ENCODE measurements at regions not wholly inside any gene's neighbourhood (a gene's known extent, or its start where the extent isn't known, plus 50 kb on each side); places are given as distances from the start of the nearest gene placed in this dataset.

GRCh38 chr5:169367861-169368260, 66.9 kb upstream of the SLIT3 start:
- no peak overlapping the region for H3K27ac ChIP-seq (ENCODE audit: insufficient read depth in 1 of 2, low read depth in 1 of 2, low read length in 2 of 2, poor library complexity in 1 of 2, severe bottlenecking in 2 of 2)
- no peaks in the 10 kb centered on the region for H3K9me3 ChIP-seq (ENCODE audit: control extremely low read depth in 1 of 5, control insufficient read depth in 4 of 5, insufficient read depth in 2 of 5, low read depth in 1 of 5, low read length in 4 of 5)
- H3K27me3 ChIP-seq (replicated peaks in 2 of 5; ENCODE audit: control insufficient read depth in 4 of 5, insufficient read depth in 5 of 5, low read length in 4 of 5) = no peaks in the 10 kb centered on the region
- ChIA-PET CTCF (no interaction called here), POLR2A (no interaction called here)
- H3K4me1 ChIP-seq (ENCODE audit: control extremely low read depth in 1 of 4, control insufficient read depth in 4 of 4, insufficient read depth in 4 of 4, low read length in 3 of 4) = no peaks in the 10 kb centered on the region
- WGBS (ENCODE audit: insufficient coverage) = no CpG with 5 or more reads among the region's 2 CpGs
- H3K36me3 ChIP-seq (ENCODE audit: control insufficient read depth in 4 of 4, insufficient read depth in 4 of 4, low read length in 3 of 4) = no peaks in the 10 kb centered on the region
- H3K4me3 ChIP-seq (ENCODE audit: control insufficient read depth in 1 of 7, extremely low read depth in 1 of 7, insufficient read depth in 4 of 7, low read depth in 2 of 7, low read length in 6 of 7) = no peak overlapping the region
- no peak for DNase-seq

GRCh38 chr5:169357291-169357690, 56.4 kb upstream of the SLIT3 start:
- H3K4me3 ChIP-seq (ENCODE audit: control insufficient read depth in 1 of 7, extremely low read depth in 1 of 7, insufficient read depth in 4 of 7, low read depth in 2 of 7, low read length in 6 of 7) = no peak overlapping the region
- H3K4me1 ChIP-seq (ENCODE audit: control extremely low read depth in 1 of 4, control insufficient read depth in 4 of 4, insufficient read depth in 4 of 4, low read length in 3 of 4) = no peaks in the 10 kb centered on the region
- no peaks in the 10 kb centered on the region for H3K27me3 ChIP-seq (replicated peaks in 2 of 5; ENCODE audit: control insufficient read depth in 4 of 5, insufficient read depth in 5 of 5, low read length in 4 of 5)
- H3K27ac ChIP-seq (ENCODE audit: insufficient read depth in 1 of 2, low read depth in 1 of 2, low read length in 2 of 2, poor library complexity in 1 of 2, severe bottlenecking in 2 of 2) = no peak overlapping the region
- no peaks in the 10 kb centered on the region for H3K9me3 ChIP-seq (ENCODE audit: control extremely low read depth in 1 of 5, control insufficient read depth in 4 of 5, insufficient read depth in 2 of 5, low read depth in 1 of 5, low read length in 4 of 5)
- CTCF ChIA-PET = no interaction called here
- H3K36me3 ChIP-seq (ENCODE audit: control insufficient read depth in 4 of 4, insufficient read depth in 4 of 4, low read length in 3 of 4) = no peaks in the 10 kb centered on the region
- WGBS (ENCODE audit: insufficient coverage) = no CpG with 5 or more reads among the region's 1 CpG
- no peak for DNase-seq
- POLR2A ChIA-PET = no interaction called here

- H3K27me3 ChIP-seq (replicated peaks in 2 of 5; ENCODE audit: control insufficient read depth in 4 of 5, insufficient read depth in 5 of 5, low read length in 4 of 5) = no peaks in the 10 kb centered on the region
- POLR2A ChIA-PET = interaction anchor here (0.5 kb wide), 1 partner anchor 12 kb away, joined by 3 read pairs; no protein-coding TSS in a partner anchor
- no peaks in the 10 kb centered on the region for H3K4me1 ChIP-seq (ENCODE audit: control extremely low read depth in 1 of 4, control insufficient read depth in 4 of 4, insufficient read depth in 4 of 4, low read length in 3 of 4)
- no peak overlapping the region for H3K4me3 ChIP-seq (ENCODE audit: control insufficient read depth in 1 of 7, extremely low read depth in 1 of 7, insufficient read depth in 4 of 7, low read depth in 2 of 7, low read length in 6 of 7)
- no peaks in the 10 kb centered on the region for H3K36me3 ChIP-seq (ENCODE audit: control insufficient read depth in 4 of 4, insufficient read depth in 4 of 4, low read length in 3 of 4)
- H3K9me3 ChIP-seq (ENCODE audit: control extremely low read depth in 1 of 5, control insufficient read depth in 4 of 5, insufficient read depth in 2 of 5, low read depth in 1 of 5, low read length in 4 of 5) = no peaks in the 10 kb centered on the region
- CTCF ChIA-PET = no interaction called here
- no peak overlapping the region for H3K27ac ChIP-seq (ENCODE audit: insufficient read depth in 1 of 2, low read depth in 1 of 2, low read length in 2 of 2, poor library complexity in 1 of 2, severe bottlenecking in 2 of 2)
- no peak for DNase-seq
Observed at GRCh38 chr5:169356811-169357210, 55.9 kb upstream of the SLIT3 start.

GRCh38 chr5:169356181-169356580, 55.2 kb upstream of the SLIT3 start:
- Histone ChIP-seq H3K36me3 (ENCODE audit: control insufficient read depth in 4 of 4, insufficient read depth in 4 of 4, low read length in 3 of 4) (no peaks in the 10 kb centered on the region), H3K27ac (ENCODE audit: insufficient read depth in 1 of 2, low read depth in 1 of 2, low read length in 2 of 2, poor library complexity in 1 of 2, severe bottlenecking in 2 of 2) (no peak overlapping the region), H3K9me3 (ENCODE audit: control extremely low read depth in 1 of 5, control insufficient read depth in 4 of 5, insufficient read depth in 2 of 5, low read depth in 1 of 5, low read length in 4 of 5) (no peaks in the 10 kb centered on the region), H3K27me3 (replicated peaks in 2 of 5; ENCODE audit: control insufficient read depth in 4 of 5, insufficient read depth in 5 of 5, low read length in 4 of 5) (no peaks in the 10 kb centered on the region), H3K4me1 (ENCODE audit: control extremely low read depth in 1 of 4, control insufficient read depth in 4 of 4, insufficient read depth in 4 of 4, low read length in 3 of 4) (no peaks in the 10 kb centered on the region), H3K4me3 (ENCODE audit: control insufficient read depth in 1 of 7, extremely low read depth in 1 of 7, insufficient read depth in 4 of 7, low read depth in 2 of 7, low read length in 6 of 7) (no peak overlapping the region)
- POLR2A ChIA-PET = interaction anchor here (0.5 kb wide), 1 partner anchor 12 kb away, joined by 3 read pairs; no protein-coding TSS in a partner anchor
- 100% methylated on average over 1 of the region's 1 CpG for WGBS (ENCODE audit: insufficient coverage)
- CTCF ChIA-PET = no interaction called here
- no peak for DNase-seq

GRCh38 chr5:169354921-169355320, 54.0 kb upstream of the SLIT3 start:
- H3K27ac ChIP-seq (ENCODE audit: insufficient read depth in 1 of 2, low read depth in 1 of 2, low read length in 2 of 2, poor library complexity in 1 of 2, severe bottlenecking in 2 of 2) = no peak overlapping the region
- POLR2A ChIA-PET = no interaction called here
- WGBS (ENCODE audit: insufficient coverage) = 100% methylated on average over 2 of the region's 2 CpGs

GRCh38 chr5:169354263-169354662, 53.3 kb upstream of the SLIT3 start:
- ChIA-PET CTCF (no interaction called here), POLR2A (no interaction called here)
- Histone ChIP-seq H3K4me3 (ENCODE audit: control insufficient read depth in 1 of 7, extremely low read depth in 1 of 7, insufficient read depth in 4 of 7, low read depth in 2 of 7, low read length in 6 of 7) (no peak overlapping the region), H3K9me3 (ENCODE audit: control extremely low read depth in 1 of 5, control insufficient read depth in 4 of 5, insufficient read depth in 2 of 5, low read depth in 1 of 5, low read length in 4 of 5) (no peaks in the 10 kb centered on the region), H3K27me3 (replicated peaks in 2 of 5; ENCODE audit: control insufficient read depth in 4 of 5, insufficient read depth in 5 of 5, low read length in 4 of 5) (no peaks in the 10 kb centered on the region), H3K36me3 (ENCODE audit: control insufficient read depth in 4 of 4, insufficient read depth in 4 of 4, low read length in 3 of 4) (no peaks in the 10 kb centered on the region), H3K4me1 (ENCODE audit: control extremely low read depth in 1 of 4, control insufficient read depth in 4 of 4, insufficient read depth in 4 of 4, low read length in 3 of 4) (no peaks in the 10 kb centered on the region), H3K27ac (ENCODE audit: insufficient read depth in 1 of 2, low read depth in 1 of 2, low read length in 2 of 2, poor library complexity in 1 of 2, severe bottlenecking in 2 of 2) (no peak overlapping the region)
- no CpG with 5 or more reads among the region's 1 CpG for WGBS (ENCODE audit: insufficient coverage)
- DNase-seq = no peak

More at GRCh38 chr5:169354921-169355320, 54.0 kb upstream of the SLIT3 start:
- Histone ChIP-seq H3K9me3 (ENCODE audit: control extremely low read depth in 1 of 5, control insufficient read depth in 4 of 5, insufficient read depth in 2 of 5, low read depth in 1 of 5, low read length in 4 of 5) (no peaks in the 10 kb centered on the region), H3K36me3 (ENCODE audit: control insufficient read depth in 4 of 4, insufficient read depth in 4 of 4, low read length in 3 of 4) (no peaks in the 10 kb centered on the region), H3K27me3 (replicated peaks in 2 of 5; ENCODE audit: control insufficient read depth in 4 of 5, insufficient read depth in 5 of 5, low read length in 4 of 5) (no peaks in the 10 kb centered on the region), H3K4me3 (ENCODE audit: control insufficient read depth in 1 of 7, extremely low read depth in 1 of 7, insufficient read depth in 4 of 7, low read depth in 2 of 7, low read length in 6 of 7) (no peak overlapping the region), H3K4me1 (ENCODE audit: control extremely low read depth in 1 of 4, control insufficient read depth in 4 of 4, insufficient read depth in 4 of 4, low read length in 3 of 4) (no peaks in the 10 kb centered on the region)
- DNase-seq = no peak
- CTCF ChIA-PET = no interaction called here

GRCh38 chr5:169352901-169353300, 52.0 kb upstream of the SLIT3 start:
- no peak overlapping the region for H3K27ac ChIP-seq (ENCODE audit: insufficient read depth in 1 of 2, low read depth in 1 of 2, low read length in 2 of 2, poor library complexity in 1 of 2, severe bottlenecking in 2 of 2)
- no peak overlapping the region for H3K4me3 ChIP-seq (ENCODE audit: control insufficient read depth in 1 of 7, extremely low read depth in 1 of 7, insufficient read depth in 4 of 7, low read depth in 2 of 7, low read length in 6 of 7)
- ChIA-PET POLR2A (no interaction called here), CTCF (interaction anchor here (0.8 kb wide), 1 partner anchor 14 kb away, joined by 3 read pairs; no protein-coding TSS in a partner anchor)
- no peaks in the 10 kb centered on the region for H3K9me3 ChIP-seq (ENCODE audit: control extremely low read depth in 1 of 5, control insufficient read depth in 4 of 5, insufficient read depth in 2 of 5, low read depth in 1 of 5, low read length in 4 of 5)
- no peaks in the 10 kb centered on the region for H3K36me3 ChIP-seq (ENCODE audit: control insufficient read depth in 4 of 4, insufficient read depth in 4 of 4, low read length in 3 of 4)
- DNase-seq = no peak
- 93% methylated on average over 4 of the region's 7 CpGs for WGBS (ENCODE audit: insufficient coverage)
- H3K4me1 ChIP-seq (ENCODE audit: control extremely low read depth in 1 of 4, control insufficient read depth in 4 of 4, insufficient read depth in 4 of 4, low read length in 3 of 4) = peaks cover 0 to 2% (median 0%) of the 10 kb centered on the region in 4 experiments
- no peaks in the 10 kb centered on the region for H3K27me3 ChIP-seq (replicated peaks in 2 of 5; ENCODE audit: control insufficient read depth in 4 of 5, insufficient read depth in 5 of 5, low read length in 4 of 5)
